ENCODE measurements at regions not wholly inside any gene's neighbourhood (a gene's known extent, or its start where the extent isn't known, plus 50 kb on each side); places are given as distances from the start of the nearest gene placed in this dataset.
"Not testable (repeated sequence)": the region's sequence is repeated elsewhere in the genome, so short reads cannot be mapped to it uniquely, and the experiment has no call there.

- 84 to 88% methylated on average over 2 of the region's 2 CpGs for WGBS, 2 donors
- no peak for TF ChIP-seq POLR2A (IDR thresholded peaks at IDR 0.05)
- TF ChIP-seq, protein P1, sequence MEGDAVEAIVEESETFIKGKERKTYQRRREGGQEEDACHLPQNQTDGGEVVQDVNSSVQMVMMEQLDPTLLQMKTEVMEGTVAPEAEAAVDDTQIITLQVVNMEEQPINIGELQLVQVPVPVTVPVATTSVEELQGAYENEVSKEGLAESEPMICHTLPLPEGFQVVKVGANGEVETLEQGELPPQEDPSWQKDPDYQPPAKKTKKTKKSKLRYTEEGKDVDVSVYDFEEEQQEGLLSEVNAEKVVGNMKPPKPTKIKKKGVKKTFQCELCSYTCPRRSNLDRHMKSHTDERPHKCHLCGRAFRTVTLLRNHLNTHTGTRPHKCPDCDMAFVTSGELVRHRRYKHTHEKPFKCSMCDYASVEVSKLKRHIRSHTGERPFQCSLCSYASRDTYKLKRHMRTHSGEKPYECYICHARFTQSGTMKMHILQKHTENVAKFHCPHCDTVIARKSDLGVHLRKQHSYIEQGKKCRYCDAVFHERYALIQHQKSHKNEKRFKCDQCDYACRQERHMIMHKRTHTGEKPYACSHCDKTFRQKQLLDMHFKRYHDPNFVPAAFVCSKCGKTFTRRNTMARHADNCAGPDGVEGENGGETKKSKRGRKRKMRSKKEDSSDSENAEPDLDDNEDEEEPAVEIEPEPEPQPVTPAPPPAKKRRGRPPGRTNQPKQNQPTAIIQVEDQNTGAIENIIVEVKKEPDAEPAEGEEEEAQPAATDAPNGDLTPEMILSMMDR (IDR thresholded peaks at IDR 0.05) = no peak
These were observed 316.6 kb downstream of the CGGBP1 start for GRCh38 chr3:87742250-87742649.

DNA sequence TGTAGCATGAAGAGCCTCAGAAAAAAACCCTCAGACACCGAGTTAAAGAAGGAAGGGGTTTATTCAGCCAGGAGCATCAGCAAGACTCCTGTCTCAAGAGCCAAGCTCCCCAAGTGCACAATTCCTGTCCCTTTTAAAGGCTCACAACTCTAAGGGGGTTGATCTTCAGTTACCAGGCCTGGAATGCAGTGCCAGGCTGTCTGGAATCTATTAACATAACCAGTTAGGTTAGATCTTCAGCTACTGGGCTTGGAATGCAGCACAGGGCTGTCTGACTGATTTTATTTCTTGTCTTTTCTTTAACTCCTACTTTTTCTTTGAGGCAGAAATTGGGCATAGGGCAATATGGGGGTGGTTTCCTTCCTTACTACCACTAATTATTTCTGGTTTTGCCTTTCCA is 317.9 kb downstream of the CGGBP1 start:
- intact Hi-C loops (cut with DNase I; ENCODE audit: low total_unique reads); H3K4me1 ChIP-seq: not testable (repeated sequence)
- 63 to 64% methylated on average over 1 of the region's 1 CpG for WGBS, 2 donors

More at GRCh38 chr3:87742250-87742649, 316.6 kb downstream of the CGGBP1 start:
- H3K9me3 ChIP-seq = no peaks in the 10 kb centered on the region
- H3K27ac ChIP-seq = no peak overlapping the region
- no peak overlapping the region for H3K4me3 ChIP-seq
- H3K36me3 ChIP-seq (ENCODE audit: low read depth, missing control alignments) = no peaks in the 10 kb centered on the region
- no peaks in the 10 kb centered on the region for H3K4me1 ChIP-seq
- no peak for DNase-seq
- H3K27me3 ChIP-seq = no peaks in the 10 kb centered on the region
- intact Hi-C loops (cut with DNase I; ENCODE audit: low total_unique reads) = no loop called here

DNA sequence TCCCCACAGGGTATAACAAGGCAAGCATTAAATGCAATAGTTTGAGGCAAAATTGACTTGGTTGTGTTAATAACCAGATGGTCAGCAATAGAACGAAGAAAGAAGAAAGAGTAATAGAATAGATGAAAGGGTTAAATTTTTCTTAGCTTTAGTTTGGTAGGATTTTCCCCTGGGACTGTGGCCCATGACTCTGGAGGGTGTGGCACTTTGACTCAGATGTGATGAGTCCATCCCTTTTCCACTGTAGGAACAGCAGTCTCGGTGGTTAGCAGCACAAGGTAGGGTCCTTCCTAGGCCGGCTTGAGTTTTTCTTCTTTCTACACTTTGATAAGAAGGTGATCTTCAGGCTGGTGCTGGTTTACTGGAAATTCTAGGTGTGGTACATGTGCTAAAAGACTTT is 321.0 kb downstream of the CGGBP1 start:
- H3K9me3 ChIP-seq; H3K4me1 ChIP-seq; DNase-seq; H3K27me3 ChIP-seq; H3K36me3 ChIP-seq (ENCODE audit: low read depth, missing control alignments); H3K4me3 ChIP-seq; H3K27ac ChIP-seq; intact Hi-C loops (cut with DNase I; ENCODE audit: low total_unique reads): not testable (repeated sequence)
- WGBS, 2 donors = 82 to 87% methylated on average over 3 of the region's 3 CpGs

More for the DNA sequence above, 317.9 kb downstream of the CGGBP1 start:
- not testable (repeated sequence) for H3K9me3 ChIP-seq; H3K27ac ChIP-seq; H3K27me3 ChIP-seq; H3K36me3 ChIP-seq (ENCODE audit: low read depth, missing control alignments); DNase-seq; H3K4me3 ChIP-seq

- intact Hi-C loops (cut with DNase I; ENCODE audit: low total_unique reads) = no loop called here
- TF ChIP-seq, protein P1 (IDR thresholded peaks at IDR 0.05) = no peak
- TF ChIP-seq POLR2A (IDR thresholded peaks at IDR 0.05) = no peak
- Histone ChIP-seq H3K4me3 (no peak overlapping the region), H3K36me3 (ENCODE audit: low read depth, missing control alignments) (no peaks in the 10 kb centered on the region), H3K27me3 (no peaks in the 10 kb centered on the region), H3K4me1 (no peaks in the 10 kb centered on the region), H3K27ac (no peak overlapping the region), H3K9me3 (no peaks in the 10 kb centered on the region)
- DNase-seq = no peak
- WGBS, 2 donors = 87 to 92% methylated on average over 10 of the region's 10 CpGs
These were observed 325.0 kb downstream of the CGGBP1 start for GRCh38 chr3:87733671-87734367.

GRCh38 chr3:87732294-87732693 is 326.5 kb downstream of the CGGBP1 start:
- no peak for TF ChIP-seq POLR2A (IDR thresholded peaks at IDR 0.05)
- TF ChIP-seq, protein P1 (IDR thresholded peaks at IDR 0.05) = no peak
- no peak overlapping the region for H3K4me3 ChIP-seq
- 80 to 86% methylated on average over 3 of the region's 3 CpGs for WGBS, 2 donors
- H3K27me3 ChIP-seq = no peaks in the 10 kb centered on the region
- H3K36me3 ChIP-seq (ENCODE audit: low read depth, missing control alignments) = no peaks in the 10 kb centered on the region
- no peaks in the 10 kb centered on the region for H3K4me1 ChIP-seq
- DNase-seq = no peak
- no peak overlapping the region for H3K27ac ChIP-seq
- H3K9me3 ChIP-seq = no peaks in the 10 kb centered on the region
- intact Hi-C loops (cut with DNase I; ENCODE audit: low total_unique reads) = no loop called here

DNA sequence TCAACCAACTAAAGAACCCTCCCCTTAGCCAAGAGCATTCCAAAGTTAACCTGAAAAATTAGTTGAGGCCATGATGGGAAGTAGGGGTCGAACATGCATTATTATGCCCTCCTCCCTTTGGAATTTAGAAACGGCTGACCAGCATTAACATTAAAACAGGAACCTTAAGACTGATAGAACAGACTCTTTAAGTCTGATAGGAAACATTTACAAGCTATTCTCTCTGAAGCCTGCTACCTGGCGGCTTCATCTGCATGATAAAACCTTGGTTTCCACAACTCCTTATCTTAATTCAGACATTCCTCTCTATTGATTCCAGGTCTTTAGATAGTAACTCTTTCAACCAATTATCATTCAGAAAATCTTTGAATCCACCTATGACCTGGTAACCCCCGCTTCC is 331.0 kb downstream of the CGGBP1 start:
- TF ChIP-seq POLR2A (IDR thresholded peaks at IDR 0.05) = no peak
- TF ChIP-seq, protein P1 (IDR thresholded peaks at IDR 0.05) = no peak
- no peaks in the 10 kb centered on the region for H3K4me1 ChIP-seq
- no peak overlapping the region for H3K27ac ChIP-seq
- no peaks in the 10 kb centered on the region for H3K9me3 ChIP-seq
- DNase-seq = no peak
- H3K36me3 ChIP-seq (ENCODE audit: low read depth, missing control alignments) = no peaks in the 10 kb centered on the region
- no peaks in the 10 kb centered on the region for H3K27me3 ChIP-seq
- 70 to 83% methylated on average over 4 of the region's 4 CpGs for WGBS, 2 donors
- intact Hi-C loops (cut with DNase I; ENCODE audit: low total_unique reads) = no loop called here
- no peak overlapping the region for H3K4me3 ChIP-seq
